H9 (cell line): ENCODE measurements at regions not wholly inside any gene's neighbourhood (a gene's known extent, or its start where the extent isn't known, plus 50 kb on each side); places are given as distances from the start of the nearest gene placed in this dataset.

Source experiments
- DNase-seq: peaks from one replicate; pipeline ENCODE4 v3.0.0-alpha.2; 2017
- H2AFZ ChIP-seq: one replicate; pipeline ENCODE4 v1.6.1; 2013; ENCODE audit warnings: mild to moderate bottlenecking, low read length, control low read depth, moderate library complexity
- H2AK5ac ChIP-seq: 2 replicates; pipeline ENCODE4 v1.6.1; 2013; ENCODE audit warnings: low read length, control low read depth, mixed read lengths; ENCODE audit not compliant: insufficient read length
- H2BK120ac ChIP-seq: one replicate; pipeline ENCODE4 v1.6.1; 2013; ENCODE audit warnings: low read depth, mild to moderate bottlenecking, low read length, control low read depth, inconsistent platforms; ENCODE audit not compliant: poor library complexity, severe bottlenecking
- H2BK12ac ChIP-seq: 2 replicates; pipeline ENCODE4 v1.6.1; 2013; ENCODE audit warnings: low read length, control low read depth, mixed read lengths, low read depth; ENCODE audit not compliant: insufficient read length
- H2BK15ac ChIP-seq: 2 replicates; pipeline ENCODE4 v1.6.1; 2013; ENCODE audit warnings: low read depth, low read length, control low read depth
- H2BK20ac ChIP-seq: one replicate; pipeline ENCODE4 v1.6.1; 2013; ENCODE audit warnings: low read depth, mild to moderate bottlenecking, low read length, control low read depth, inconsistent platforms; ENCODE audit not compliant: poor library complexity, severe bottlenecking
- H2BK5ac ChIP-seq: 2 replicates; pipeline ENCODE4 v1.6.1; 2013; ENCODE audit warnings: low read length, control low read depth, mixed read lengths; ENCODE audit not compliant: insufficient read length
- H3K14ac ChIP-seq: 2 replicates; pipeline ENCODE4 v1.6.1; 2013; ENCODE audit warnings: low read length, control low read depth; ENCODE audit not compliant: insufficient read depth
- H3K18ac ChIP-seq: 2 replicates; pipeline ENCODE4 v1.6.1; 2013; ENCODE audit warnings: low read depth, mild to moderate bottlenecking, mixed read lengths, low read length, control low read depth; ENCODE audit not compliant: insufficient read length
- H3K23ac ChIP-seq: 2 replicates; pipeline ENCODE4 v1.6.1; 2013; ENCODE audit warnings: low read length, control low read depth, mixed read lengths, low read depth; ENCODE audit not compliant: insufficient read length
- H3K23me2 ChIP-seq: 2 replicates; pipeline ENCODE4 v1.6.1; 2013; ENCODE audit warnings: low read depth, mild to moderate bottlenecking, mixed read lengths, low read length, control low read depth; ENCODE audit not compliant: insufficient read length, poor library complexity, severe bottlenecking
- H3K27ac ChIP-seq: 2 replicates; pipeline ENCODE4 v1.5.1; 2013; ENCODE audit warnings: low read length, control low read depth, mixed read lengths, low read depth; ENCODE audit not compliant: insufficient read length
- H3K27me3 ChIP-seq: 2 replicates; pipeline ENCODE4 v1.6.1; 2013; ENCODE audit warnings: low read length, control low read depth, inconsistent platforms; ENCODE audit not compliant: insufficient read depth
- H3K4ac ChIP-seq: 2 replicates; pipeline ENCODE4 v1.6.1; 2013; ENCODE audit warnings: low read depth, mild to moderate bottlenecking, control low read depth, inconsistent platforms, low read length, moderate library complexity
- H3K4me1 ChIP-seq: 2 replicates; pipeline ENCODE4 v1.6.1; 2013; ENCODE audit warnings: low read length, control low read depth, inconsistent platforms; ENCODE audit not compliant: insufficient read depth
- H3K4me2 ChIP-seq: 2 replicates; pipeline ENCODE4 v1.6.1; 2013; ENCODE audit warnings: low read length, control low read depth, mixed read lengths; ENCODE audit not compliant: insufficient read length, insufficient read depth
- H3K56ac ChIP-seq: 2 replicates; pipeline ENCODE4 v1.6.1; 2013; ENCODE audit warnings: low read depth, mild to moderate bottlenecking, mixed read lengths, low read length, control low read depth; ENCODE audit not compliant: insufficient read length
- H3K79me1 ChIP-seq: 2 replicates; pipeline ENCODE4 v1.6.1; 2013; ENCODE audit warnings: low read depth, mild to moderate bottlenecking, moderate library complexity, low read length, control low read depth, inconsistent platforms; ENCODE audit not compliant: insufficient read depth, poor library complexity, severe bottlenecking
- H3K79me2 ChIP-seq: 2 replicates; pipeline ENCODE4 v1.6.1; 2013; ENCODE audit warnings: low read length, control low read depth, inconsistent platforms; ENCODE audit not compliant: insufficient read depth
- H3K9ac ChIP-seq: 2 replicates; pipeline ENCODE4 v1.6.1; 2013; ENCODE audit warnings: low read length, control low read depth, mixed read lengths; ENCODE audit not compliant: insufficient read length; ENCODE audit errors: extremely low read depth
- H3K9me3 ChIP-seq: one replicate; pipeline ENCODE4 v1.6.1; 2013; ENCODE audit warnings: low read depth, low read length, inconsistent platforms; ENCODE audit not compliant: control insufficient read depth
- H3T11ph ChIP-seq: one replicate; pipeline ENCODE4 v1.6.1; 2013; ENCODE audit warnings: mild to moderate bottlenecking, low read length, control low read depth, inconsistent platforms
- H4K20me1 ChIP-seq: one replicate; pipeline ENCODE4 v1.6.1; 2013; ENCODE audit not compliant: control insufficient read depth, insufficient read length, insufficient read depth
- H4K5ac ChIP-seq: 2 replicates; pipeline ENCODE4 v1.6.1; 2013; ENCODE audit warnings: low read depth, mild to moderate bottlenecking, mixed read lengths, low read length, control low read depth; ENCODE audit not compliant: insufficient read length
- H4K8ac ChIP-seq: replicated peaks from 2 replicates; pipeline ENCODE4 v1.6.1; 2013; ENCODE audit warnings: low read length, control low read depth, mixed read lengths, low read depth; ENCODE audit not compliant: insufficient read length
- H4K91ac ChIP-seq: 2 replicates; pipeline ENCODE4 v1.6.1; 2013; ENCODE audit warnings: low read depth, mild to moderate bottlenecking, moderate library complexity, mixed read lengths, low read length, control low read depth; ENCODE audit not compliant: insufficient read length
- H3K27ac Mint-ChIP-seq, 3 experiments: 2 replicates in 2 of 3; 3 replicates in 1 of 3; pipeline ENCODE4 v1.8.0; 2020 to 2021; ENCODE audit warnings: mixed read lengths in 3 of 3, mild to moderate bottlenecking in 1 of 3, moderate library complexity in 1 of 3
- H3K27me3 Mint-ChIP-seq: 2 replicates; pipeline ENCODE4 v1.8.0; 2021; ENCODE audit warnings: low read depth, mild to moderate bottlenecking, moderate library complexity, mixed read lengths
- H3K36me3 Mint-ChIP-seq, 3 experiments: 2 replicates in 2 of 3; 3 replicates in 1 of 3; pipeline ENCODE4 v1.8.0; 2020 to 2021; ENCODE audit warnings: low read depth in 3 of 3, mixed read lengths in 3 of 3; ENCODE audit not compliant: insufficient read depth in 1 of 3
- H3K4me1 Mint-ChIP-seq, 2 experiments: 2 replicates each; pipeline ENCODE4 v1.8.0; 2020; ENCODE audit warnings: mixed read lengths in 2 of 2
- H3K4me3 Mint-ChIP-seq, 2 experiments: 2 replicates in 1 of 2; 3 replicates in 1 of 2; pipeline ENCODE4 v1.8.0; 2020 to 2021; ENCODE audit warnings: mild to moderate bottlenecking in 2 of 2, mixed read lengths in 2 of 2, moderate library complexity in 1 of 2
- H3K9me3 Mint-ChIP-seq, 2 experiments: 2 replicates in 1 of 2; 3 replicates in 1 of 2; pipeline ENCODE4 v1.8.0; 2020; ENCODE audit warnings: mild to moderate bottlenecking in 2 of 2, mixed read lengths in 2 of 2, moderate library complexity in 1 of 2
- CTCF ChIP-seq: fragments of 200-600 bp; sonication (generic); conservative IDR thresholded peaks from 3 replicates; pipeline ENCODE4 v1.8.0; 2021; ENCODE audit warnings: antibody characterized with exemption, mild to moderate bottlenecking
- WGBS: extraction: QIAGEN DNeasy Blood & Tissue Kit; methylation state at CpG from one replicate; pipeline ENCODE4 v1.1.7; 2013; ENCODE audit warnings: missing lambda C conversion rate, low lambda C conversion rate, mixed read lengths; ENCODE audit not compliant: insufficient read length; ENCODE audit errors: extremely low coverage; 5-methylcytosine and 5-hydroxymethylcytosine counted together

GRCh38 chr14:85248881-85249635 is 280.9 kb upstream of the FLRT2 start:
- no peak overlapping the region for H3K18ac ChIP-seq
- no peaks in the 10 kb centered on the region for H4K20me1 ChIP-seq
- no peak overlapping the region for H3K9ac ChIP-seq
- no peak overlapping the region for H4K91ac ChIP-seq
- H2BK15ac ChIP-seq: no peak overlapping the region
- peaks cover 3% of the 10 kb centered on the region; the same call in 1 of the 2 replicates for H3K4me1 ChIP-seq
- TF ChIP-seq CTCF: no peak
- no peak overlapping the region for H2BK20ac ChIP-seq
- WGBS: no CpG with 5 or more reads among the region's 4 CpGs
- Mint-ChIP-seq H3K4me3 (peak overlapping the region in 1 of 2 experiments; percentile 9; a peak in 1 of 5 replicates), H3K36me3 (no peaks in the 10 kb centered on the region), H3K9me3 (no peaks in the 10 kb centered on the region; a peak in 1 of 5 replicates), H3K4me1 (peaks cover 24 to 28% of the 10 kb centered on the region in 2 experiments), H3K27me3 (no peaks in the 10 kb centered on the region), H3K27ac (peak overlapping the region in 2 of 3 experiments; percentile 88 to 97; a peak in 5 of 7 replicates)
- H2AFZ ChIP-seq: no peak overlapping the region
- H2BK120ac ChIP-seq: no peak overlapping the region
- H3K4me2 ChIP-seq: no peak overlapping the region
- no peak overlapping the region for H3K14ac ChIP-seq
- H3K4ac ChIP-seq: no peak overlapping the region
- no peaks in the 10 kb centered on the region for H3K23me2 ChIP-seq
- H3K79me2 ChIP-seq: no peaks in the 10 kb centered on the region
- H4K5ac ChIP-seq: no peak overlapping the region
- no peak overlapping the region for H3K23ac ChIP-seq
- H4K8ac ChIP-seq: no peak overlapping the region
- no peak overlapping the region for H2AK5ac ChIP-seq
- H3T11ph ChIP-seq: no peak overlapping the region
- H3K27ac ChIP-seq: no peak overlapping the region
- no peaks in the 10 kb centered on the region for H3K79me1 ChIP-seq
- H3K56ac ChIP-seq: no peak overlapping the region
- DNase-seq: no peak
- no peak overlapping the region for H2BK12ac ChIP-seq
- H2BK5ac ChIP-seq: no peak overlapping the region
- no peaks in the 10 kb centered on the region for H3K27me3 ChIP-seq
- H3K9me3 ChIP-seq: no peaks in the 10 kb centered on the region
